H9 (cell line): ENCODE measurements at regions not wholly inside any gene's neighbourhood (a gene's known extent, or its start where the extent isn't known, plus 50 kb on each side); places are given as distances from the start of the nearest gene placed in this dataset.

ENCODE experiments used
- DNase-seq: peaks from one replicate; pipeline ENCODE4 v3.0.0-alpha.2; 2017
- H2AFZ ChIP-seq: one replicate; pipeline ENCODE4 v1.6.1; 2013; ENCODE audit warnings: mild to moderate bottlenecking, low read length, control low read depth, moderate library complexity
- H2AK5ac ChIP-seq: 2 replicates; pipeline ENCODE4 v1.6.1; 2013; ENCODE audit warnings: low read length, control low read depth, mixed read lengths; ENCODE audit not compliant: insufficient read length
- H2BK120ac ChIP-seq: one replicate; pipeline ENCODE4 v1.6.1; 2013; ENCODE audit warnings: low read depth, mild to moderate bottlenecking, low read length, control low read depth, inconsistent platforms; ENCODE audit not compliant: poor library complexity, severe bottlenecking
- H2BK12ac ChIP-seq: 2 replicates; pipeline ENCODE4 v1.6.1; 2013; ENCODE audit warnings: low read length, control low read depth, mixed read lengths, low read depth; ENCODE audit not compliant: insufficient read length
- H2BK15ac ChIP-seq: 2 replicates; pipeline ENCODE4 v1.6.1; 2013; ENCODE audit warnings: low read depth, low read length, control low read depth
- H2BK20ac ChIP-seq: one replicate; pipeline ENCODE4 v1.6.1; 2013; ENCODE audit warnings: low read depth, mild to moderate bottlenecking, low read length, control low read depth, inconsistent platforms; ENCODE audit not compliant: poor library complexity, severe bottlenecking
- H2BK5ac ChIP-seq: 2 replicates; pipeline ENCODE4 v1.6.1; 2013; ENCODE audit warnings: low read length, control low read depth, mixed read lengths; ENCODE audit not compliant: insufficient read length
- H3K14ac ChIP-seq: 2 replicates; pipeline ENCODE4 v1.6.1; 2013; ENCODE audit warnings: low read length, control low read depth; ENCODE audit not compliant: insufficient read depth
- H3K18ac ChIP-seq: 2 replicates; pipeline ENCODE4 v1.6.1; 2013; ENCODE audit warnings: low read depth, mild to moderate bottlenecking, mixed read lengths, low read length, control low read depth; ENCODE audit not compliant: insufficient read length
- H3K23ac ChIP-seq: 2 replicates; pipeline ENCODE4 v1.6.1; 2013; ENCODE audit warnings: low read length, control low read depth, mixed read lengths, low read depth; ENCODE audit not compliant: insufficient read length
- H3K23me2 ChIP-seq: 2 replicates; pipeline ENCODE4 v1.6.1; 2013; ENCODE audit warnings: low read depth, mild to moderate bottlenecking, mixed read lengths, low read length, control low read depth; ENCODE audit not compliant: insufficient read length, poor library complexity, severe bottlenecking
- H3K27ac ChIP-seq: 2 replicates; pipeline ENCODE4 v1.5.1; 2013; ENCODE audit warnings: low read length, control low read depth, mixed read lengths, low read depth; ENCODE audit not compliant: insufficient read length
- H3K27me3 ChIP-seq: 2 replicates; pipeline ENCODE4 v1.6.1; 2013; ENCODE audit warnings: low read length, control low read depth, inconsistent platforms; ENCODE audit not compliant: insufficient read depth
- H3K4ac ChIP-seq: 2 replicates; pipeline ENCODE4 v1.6.1; 2013; ENCODE audit warnings: low read depth, mild to moderate bottlenecking, control low read depth, inconsistent platforms, low read length, moderate library complexity
- H3K4me1 ChIP-seq: 2 replicates; pipeline ENCODE4 v1.6.1; 2013; ENCODE audit warnings: low read length, control low read depth, inconsistent platforms; ENCODE audit not compliant: insufficient read depth
- H3K4me2 ChIP-seq: 2 replicates; pipeline ENCODE4 v1.6.1; 2013; ENCODE audit warnings: low read length, control low read depth, mixed read lengths; ENCODE audit not compliant: insufficient read length, insufficient read depth
- H3K56ac ChIP-seq: 2 replicates; pipeline ENCODE4 v1.6.1; 2013; ENCODE audit warnings: low read depth, mild to moderate bottlenecking, mixed read lengths, low read length, control low read depth; ENCODE audit not compliant: insufficient read length
- H3K79me1 ChIP-seq: 2 replicates; pipeline ENCODE4 v1.6.1; 2013; ENCODE audit warnings: low read depth, mild to moderate bottlenecking, moderate library complexity, low read length, control low read depth, inconsistent platforms; ENCODE audit not compliant: insufficient read depth, poor library complexity, severe bottlenecking
- H3K79me2 ChIP-seq: 2 replicates; pipeline ENCODE4 v1.6.1; 2013; ENCODE audit warnings: low read length, control low read depth, inconsistent platforms; ENCODE audit not compliant: insufficient read depth
- H3K9ac ChIP-seq: 2 replicates; pipeline ENCODE4 v1.6.1; 2013; ENCODE audit warnings: low read length, control low read depth, mixed read lengths; ENCODE audit not compliant: insufficient read length; ENCODE audit errors: extremely low read depth
- H3K9me3 ChIP-seq: one replicate; pipeline ENCODE4 v1.6.1; 2013; ENCODE audit warnings: low read depth, low read length, inconsistent platforms; ENCODE audit not compliant: control insufficient read depth
- H3T11ph ChIP-seq: one replicate; pipeline ENCODE4 v1.6.1; 2013; ENCODE audit warnings: mild to moderate bottlenecking, low read length, control low read depth, inconsistent platforms
- H4K20me1 ChIP-seq: one replicate; pipeline ENCODE4 v1.6.1; 2013; ENCODE audit not compliant: control insufficient read depth, insufficient read length, insufficient read depth
- H4K5ac ChIP-seq: 2 replicates; pipeline ENCODE4 v1.6.1; 2013; ENCODE audit warnings: low read depth, mild to moderate bottlenecking, mixed read lengths, low read length, control low read depth; ENCODE audit not compliant: insufficient read length
- H4K8ac ChIP-seq: replicated peaks from 2 replicates; pipeline ENCODE4 v1.6.1; 2013; ENCODE audit warnings: low read length, control low read depth, mixed read lengths, low read depth; ENCODE audit not compliant: insufficient read length
- H4K91ac ChIP-seq: 2 replicates; pipeline ENCODE4 v1.6.1; 2013; ENCODE audit warnings: low read depth, mild to moderate bottlenecking, moderate library complexity, mixed read lengths, low read length, control low read depth; ENCODE audit not compliant: insufficient read length
- H3K27ac Mint-ChIP-seq, 3 experiments: 2 replicates in 2 of 3; 3 replicates in 1 of 3; pipeline ENCODE4 v1.8.0; 2020 to 2021; ENCODE audit warnings: mixed read lengths in 3 of 3, mild to moderate bottlenecking in 1 of 3, moderate library complexity in 1 of 3
- H3K27me3 Mint-ChIP-seq: 2 replicates; pipeline ENCODE4 v1.8.0; 2021; ENCODE audit warnings: low read depth, mild to moderate bottlenecking, moderate library complexity, mixed read lengths
- H3K36me3 Mint-ChIP-seq, 3 experiments: 2 replicates in 2 of 3; 3 replicates in 1 of 3; pipeline ENCODE4 v1.8.0; 2020 to 2021; ENCODE audit warnings: low read depth in 3 of 3, mixed read lengths in 3 of 3; ENCODE audit not compliant: insufficient read depth in 1 of 3
- H3K4me1 Mint-ChIP-seq, 2 experiments: 2 replicates each; pipeline ENCODE4 v1.8.0; 2020; ENCODE audit warnings: mixed read lengths in 2 of 2
- H3K4me3 Mint-ChIP-seq, 2 experiments: 2 replicates in 1 of 2; 3 replicates in 1 of 2; pipeline ENCODE4 v1.8.0; 2020 to 2021; ENCODE audit warnings: mild to moderate bottlenecking in 2 of 2, mixed read lengths in 2 of 2, moderate library complexity in 1 of 2
- H3K9me3 Mint-ChIP-seq, 2 experiments: 2 replicates in 1 of 2; 3 replicates in 1 of 2; pipeline ENCODE4 v1.8.0; 2020; ENCODE audit warnings: mild to moderate bottlenecking in 2 of 2, mixed read lengths in 2 of 2, moderate library complexity in 1 of 2
- CTCF ChIP-seq: fragments of 200-600 bp; sonication (generic); conservative IDR thresholded peaks from 3 replicates; pipeline ENCODE4 v1.8.0; 2021; ENCODE audit warnings: antibody characterized with exemption, mild to moderate bottlenecking
- WGBS: extraction: QIAGEN DNeasy Blood & Tissue Kit; methylation state at CpG from one replicate; pipeline ENCODE4 v1.1.7; 2013; ENCODE audit warnings: missing lambda C conversion rate, low lambda C conversion rate, mixed read lengths; ENCODE audit not compliant: insufficient read length; ENCODE audit errors: extremely low coverage; 5-methylcytosine and 5-hydroxymethylcytosine counted together

GRCh38 chr3:168678730-168679129 is 583.0 kb upstream of the GOLIM4 start:
- Histone ChIP-seq H4K91ac (no peak overlapping the region), H3K79me1 (no peaks in the 10 kb centered on the region), H2AK5ac (no peak overlapping the region), H2BK5ac (no peak overlapping the region), H3K27me3 (no peaks in the 10 kb centered on the region), H2AFZ (no peak overlapping the region), H3K14ac (no peak overlapping the region), H3K9me3 (no peaks in the 10 kb centered on the region), H3K23me2 (no peaks in the 10 kb centered on the region), H3K27ac (no peak overlapping the region), H3K79me2 (no peaks in the 10 kb centered on the region), H3K23ac (no peak overlapping the region), H2BK15ac (no peak overlapping the region), H3K9ac (no peak overlapping the region), H2BK12ac (no peak overlapping the region), H4K8ac (no peak overlapping the region), H2BK20ac (no peak overlapping the region), H3K18ac (no peak overlapping the region), H3K4ac (no peak overlapping the region), H3K56ac (no peak overlapping the region), H3K4me1 (no peaks in the 10 kb centered on the region), H3T11ph (no peak overlapping the region), H2BK120ac (no peak overlapping the region), H4K20me1 (no peaks in the 10 kb centered on the region), H4K5ac (no peak overlapping the region), H3K4me2 (no peak overlapping the region)
- H3K27me3 Mint-ChIP-seq, result no peaks in the 10 kb centered on the region
- H3K4me3 Mint-ChIP-seq, result no peak overlapping the region
- no peak overlapping the region for H3K27ac Mint-ChIP-seq
- peaks cover 5 to 14% of the 10 kb centered on the region in 2 experiments for H3K4me1 Mint-ChIP-seq
- WGBS, result no CpG with 5 or more reads among the region's 1 CpG
- peaks cover 0 to 7% (median 6%) of the 10 kb centered on the region in 3 experiments; a peak in 3 of 7 replicates for H3K36me3 Mint-ChIP-seq
- TF ChIP-seq CTCF, result no peak
- peaks cover 4 to 5% of the 10 kb centered on the region in 2 experiments; a peak in 4 of 5 replicates for H3K9me3 Mint-ChIP-seq
- no peak for DNase-seq
